DMS53 treated with DMSO at 0.1 percent for 48 hours (cell line): ENCODE measurements at regions not wholly inside any gene's neighbourhood (a gene's known extent, or its start where the extent isn't known, plus 50 kb on each side); places are given as distances from the start of the nearest gene placed in this dataset.
"Not testable (repeated sequence)": the region's sequence is repeated elsewhere in the genome, so short reads cannot be mapped to it uniquely, and the experiment has no call there.

ENCODE experiments used
- DNase-seq: peaks from one replicate; lab custom pipeline; 2025; ENCODE audit not compliant: unreplicated experiment; lab: John Stamatoyannopoulos, UW

GRCh38 chrX:93868289-93868965, 194.4 kb downstream of the FAM133A start:
- no peak for DNase-seq

- peak; percentile 19 for DNase-seq
These were observed 200.5 kb downstream of the FAM133A start for GRCh38 chrX:93874554-93874953.

DNA sequence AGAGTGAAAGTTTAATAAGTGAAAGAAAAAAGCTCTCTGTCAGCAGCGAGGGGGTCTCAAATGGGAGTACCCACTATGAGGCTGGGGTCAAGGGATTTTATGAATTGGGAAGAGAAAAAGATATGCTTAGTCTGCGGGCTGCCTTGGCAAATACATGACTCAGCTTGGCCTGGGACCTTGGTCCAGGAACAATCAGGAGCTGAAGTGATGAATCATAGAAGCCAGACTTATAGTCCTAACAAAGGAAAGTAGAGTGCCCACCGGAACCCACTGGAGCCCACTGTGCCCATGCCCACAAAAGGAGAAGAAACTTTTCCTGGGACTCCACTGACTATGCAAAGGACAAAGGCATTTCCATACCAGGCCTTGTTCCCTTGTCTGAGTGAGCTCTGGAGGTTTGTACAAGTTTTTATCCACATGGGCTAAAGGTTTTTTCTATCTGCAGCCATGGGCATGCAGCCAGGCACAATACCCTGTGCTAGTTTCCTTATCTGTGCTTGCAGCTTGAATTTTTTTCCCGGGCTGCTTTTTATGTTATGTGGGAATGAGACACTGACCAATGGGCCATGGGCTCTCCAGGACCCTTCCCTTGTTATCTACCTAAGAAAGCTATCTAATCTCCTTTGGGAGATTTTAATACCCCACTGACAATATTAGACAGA, 201.7 kb downstream of the FAM133A start:
- no peak for DNase-seq

DNA sequence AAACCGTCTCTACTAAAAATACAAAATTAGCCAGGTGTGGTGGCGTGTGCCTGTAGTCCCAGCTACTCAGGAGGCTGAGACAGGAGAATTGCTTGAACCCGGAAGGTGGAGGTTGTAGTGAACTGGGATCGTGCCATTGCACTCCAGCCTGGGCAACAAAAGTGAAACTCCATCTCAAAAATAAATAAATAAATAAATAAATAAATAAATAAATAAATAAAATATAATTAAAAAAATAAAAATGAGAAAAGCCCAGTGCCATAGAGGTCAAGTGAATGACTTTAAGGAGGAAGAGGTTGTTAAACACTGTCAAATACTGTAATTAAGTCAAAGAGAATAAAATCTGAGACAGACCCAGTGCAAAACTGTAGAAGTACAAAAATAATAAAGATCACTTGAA, 247.0 kb downstream of the FAM133A start:
- DNase-seq: not testable (repeated sequence)

DNA sequence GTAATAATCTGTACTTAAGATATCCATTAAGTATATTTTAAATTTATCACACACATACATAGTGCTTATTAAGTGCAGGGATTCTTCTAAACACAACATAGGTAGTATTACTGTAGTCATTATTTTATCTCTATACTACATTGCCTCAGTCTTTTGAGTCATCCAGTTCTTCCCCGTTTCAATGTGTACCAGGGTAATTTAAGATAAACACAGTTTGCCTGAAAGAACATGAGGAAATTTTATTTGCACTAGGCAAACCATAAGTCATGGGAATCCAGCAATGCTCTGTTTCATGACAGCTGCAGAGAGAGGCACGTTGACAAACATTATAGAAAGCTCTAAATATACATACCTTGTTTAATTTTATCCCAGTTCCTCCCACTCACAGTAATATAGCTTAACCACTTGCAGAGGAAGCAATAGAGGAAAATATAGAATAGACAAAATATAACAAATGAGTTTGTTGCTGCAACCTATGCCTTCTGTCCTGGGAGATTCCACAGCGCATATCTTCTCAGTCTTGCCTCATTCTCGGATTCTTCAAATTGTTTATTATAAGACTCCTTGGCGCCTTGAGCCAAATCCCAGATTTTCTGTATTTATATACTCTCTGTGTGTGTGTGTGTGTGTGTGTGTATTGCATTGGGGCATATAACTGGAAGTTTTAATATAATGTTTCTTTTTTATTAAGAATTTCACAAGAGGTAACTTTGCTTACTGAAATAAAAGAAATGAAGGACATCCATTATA, 258.6 kb downstream of the FAM133A start:
- peak; percentile 89 for DNase-seq

DNA sequence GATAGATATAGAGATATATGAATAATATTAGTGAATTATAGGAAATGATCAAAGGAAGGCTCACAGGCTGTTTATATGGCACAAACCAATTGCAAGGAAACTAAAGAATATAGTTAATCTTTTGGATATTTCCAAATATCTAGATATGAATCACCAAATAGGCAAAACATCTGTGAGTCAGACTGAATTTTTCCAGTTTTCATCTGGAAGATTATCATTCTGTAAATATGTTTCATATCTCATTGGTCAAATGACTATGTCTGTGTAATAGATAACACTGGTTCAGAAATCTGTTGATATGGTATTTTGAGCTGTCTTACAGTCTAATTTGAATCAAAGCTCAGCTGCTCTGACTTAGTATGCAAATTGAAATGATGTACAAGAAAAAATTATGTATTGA, 303.6 kb downstream of the FAM133A start:
- DNase-seq: no peak

DNA sequence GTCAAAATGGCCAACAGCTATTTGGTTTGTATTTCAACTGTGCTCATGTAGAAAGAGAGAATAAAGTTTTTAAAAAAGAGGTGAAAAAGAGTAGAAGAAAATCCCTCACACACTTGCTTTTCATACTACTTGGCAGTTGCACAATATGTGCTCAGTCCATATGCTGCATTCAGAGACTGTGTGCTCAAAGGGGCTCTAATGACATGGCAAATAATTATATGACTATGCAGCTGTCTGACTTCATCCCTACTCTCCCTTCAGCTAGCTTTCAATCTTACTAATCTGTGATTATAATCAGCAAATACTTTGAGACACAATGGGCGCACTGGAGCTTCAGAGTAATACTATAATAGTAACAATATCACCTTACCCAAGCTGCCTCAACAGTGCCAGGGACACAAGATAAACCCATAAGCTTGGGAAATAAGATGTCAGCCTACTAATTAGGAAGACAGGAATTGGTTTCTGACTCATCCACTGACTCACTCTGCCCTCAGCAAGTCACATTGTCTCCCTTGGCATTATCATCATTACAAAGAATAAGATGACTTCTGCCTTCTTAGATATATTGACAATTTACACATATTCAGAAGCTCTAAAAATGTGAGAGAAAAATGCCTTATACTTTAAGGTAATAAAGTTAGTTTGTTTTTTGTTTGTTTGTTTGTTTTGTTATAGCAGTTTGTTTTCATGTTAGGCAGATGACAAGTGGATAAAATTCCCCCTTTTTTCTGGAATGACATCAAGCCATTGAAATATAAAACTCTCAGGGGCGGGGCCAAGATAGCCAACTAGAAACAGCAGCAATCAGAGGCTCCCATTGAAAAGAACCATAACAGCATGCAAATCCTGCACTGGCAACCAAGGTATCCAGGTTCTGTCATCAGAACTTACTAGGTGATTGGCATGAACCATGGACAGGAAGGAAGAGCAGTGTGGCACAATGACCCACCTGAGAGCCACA, 311.6 kb downstream of the FAM133A start:
- DNase-seq: peak; percentile 9
